ENCODE measurements at regions not wholly inside any gene's neighbourhood (a gene's known extent, or its start where the extent isn't known, plus 50 kb on each side); places are given as distances from the start of the nearest gene placed in this dataset.

- Histone ChIP-seq H3K9me3 (replicated peaks; ENCODE audit: control insufficient read depth, insufficient read depth, low read depth, low read length) (no peaks in the 10 kb centered on the region), H3K27me3 (ENCODE audit: control insufficient read depth in 2 of 2, insufficient read depth in 2 of 2, low read length in 2 of 2) (no peaks in the 10 kb centered on the region), H3K9me1 (ENCODE audit: control insufficient read depth, insufficient read depth, low read length) (no peaks in the 10 kb centered on the region), H4K20me1 (replicated peaks; ENCODE audit: control insufficient read depth, insufficient read depth, low read length) (no peaks in the 10 kb centered on the region), H3K36me3 (ENCODE audit: control insufficient read depth, insufficient read depth, low read length) (no peaks in the 10 kb centered on the region), H3K4me3 (no peak overlapping the region), H3K9ac (ENCODE audit: insufficient read depth in 1 of 2, low read depth in 2 of 2, low read length in 2 of 2) (no peak overlapping the region), H2AFZ (ENCODE audit: low read depth, low read length) (no peak overlapping the region), H3K4me1 (replicated peaks in 1 of 2; ENCODE audit: control insufficient read depth in 2 of 2, insufficient read depth in 2 of 2, low read length in 2 of 2) (no peaks in the 10 kb centered on the region), H3K4me2 (ENCODE audit: insufficient read depth, low read length) (no peak overlapping the region), H3K27ac (ENCODE audit: extremely low read depth, low read depth, low read length) (no peak overlapping the region), H3K79me2 (ENCODE audit: control insufficient read depth, insufficient read depth, low read length) (no peaks in the 10 kb centered on the region)
- intact Hi-C loops (cut with micrococcal nuclease) (no loop called here), in situ Hi-C loops (cut with MboI) (no loop called here)
- BruUV-seq (replicated peaks), result no TSS peak
- ChIA-PET CTCF (ENCODE audit: low intra/inter-chr PET ratio) (no interaction called here), POLR2A (no interaction called here)
- DNase-seq (ENCODE audit: extremely low read depth in 1 of 4, low spot score in 3 of 4) (no peak), FAIRE-seq (no peak), ATAC-seq (no peak)
- 5% methylated on average over 3 of the region's 3 CpGs for WGBS (ENCODE audit: insufficient coverage, low coverage, missing lambda C conversion rate)
- TF ChIP-seq POU5F1 (IDR thresholded peaks at IDR 0.05; ENCODE audit: borderline replicate concordance, low read depth, low read length, partially characterized antibody) (no peak), ZEB2 (IDR thresholded peaks at IDR 0.05) (no peak), ZBTB8A (IDR thresholded peaks at IDR 0.05; ENCODE audit: partially characterized antibody) (no peak), ZBTB33 (CRISPR knock-in tag; IDR thresholded peaks at IDR 0.05) (no peak), MAFK (IDR thresholded peaks at IDR 0.05; ENCODE audit: low read length) (no peak), ZFX (CRISPR knock-in tag; IDR thresholded peaks at IDR 0.05) (no peak), DMBX1 (CRISPR knock-in tag; IDR thresholded peaks at IDR 0.05; ENCODE audit: borderline replicate concordance) (no peak), CBX5 (IDR thresholded peaks at IDR 0.05; ENCODE audit: borderline replicate concordance, low read depth) (no peak), SRF (CRISPR knock-in tag; IDR thresholded peaks at IDR 0.05) (no peak), ILF3 (IDR thresholded peaks at IDR 0.05; ENCODE audit: borderline replicate concordance) (no peak), ZFP30 (CRISPR knock-in tag; IDR thresholded peaks at IDR 0.05; ENCODE audit: borderline replicate concordance) (no peak), XRCC5 (IDR thresholded peaks at IDR 0.05; ENCODE audit: low read depth, low read length) (no peak), XRCC4 (IDR thresholded peaks at IDR 0.05; ENCODE audit: extremely low read depth, insufficient read depth, insufficient read length) (no peak), CXXC5 (CRISPR knock-in tag; IDR thresholded peaks at IDR 0.05) (no peak), SNRNP70 (optimal IDR thresholded peaks at IDR 0.05; ENCODE audit: low read depth, low read length) (no peak)
- TF ChIP-seq, protein P1, sequence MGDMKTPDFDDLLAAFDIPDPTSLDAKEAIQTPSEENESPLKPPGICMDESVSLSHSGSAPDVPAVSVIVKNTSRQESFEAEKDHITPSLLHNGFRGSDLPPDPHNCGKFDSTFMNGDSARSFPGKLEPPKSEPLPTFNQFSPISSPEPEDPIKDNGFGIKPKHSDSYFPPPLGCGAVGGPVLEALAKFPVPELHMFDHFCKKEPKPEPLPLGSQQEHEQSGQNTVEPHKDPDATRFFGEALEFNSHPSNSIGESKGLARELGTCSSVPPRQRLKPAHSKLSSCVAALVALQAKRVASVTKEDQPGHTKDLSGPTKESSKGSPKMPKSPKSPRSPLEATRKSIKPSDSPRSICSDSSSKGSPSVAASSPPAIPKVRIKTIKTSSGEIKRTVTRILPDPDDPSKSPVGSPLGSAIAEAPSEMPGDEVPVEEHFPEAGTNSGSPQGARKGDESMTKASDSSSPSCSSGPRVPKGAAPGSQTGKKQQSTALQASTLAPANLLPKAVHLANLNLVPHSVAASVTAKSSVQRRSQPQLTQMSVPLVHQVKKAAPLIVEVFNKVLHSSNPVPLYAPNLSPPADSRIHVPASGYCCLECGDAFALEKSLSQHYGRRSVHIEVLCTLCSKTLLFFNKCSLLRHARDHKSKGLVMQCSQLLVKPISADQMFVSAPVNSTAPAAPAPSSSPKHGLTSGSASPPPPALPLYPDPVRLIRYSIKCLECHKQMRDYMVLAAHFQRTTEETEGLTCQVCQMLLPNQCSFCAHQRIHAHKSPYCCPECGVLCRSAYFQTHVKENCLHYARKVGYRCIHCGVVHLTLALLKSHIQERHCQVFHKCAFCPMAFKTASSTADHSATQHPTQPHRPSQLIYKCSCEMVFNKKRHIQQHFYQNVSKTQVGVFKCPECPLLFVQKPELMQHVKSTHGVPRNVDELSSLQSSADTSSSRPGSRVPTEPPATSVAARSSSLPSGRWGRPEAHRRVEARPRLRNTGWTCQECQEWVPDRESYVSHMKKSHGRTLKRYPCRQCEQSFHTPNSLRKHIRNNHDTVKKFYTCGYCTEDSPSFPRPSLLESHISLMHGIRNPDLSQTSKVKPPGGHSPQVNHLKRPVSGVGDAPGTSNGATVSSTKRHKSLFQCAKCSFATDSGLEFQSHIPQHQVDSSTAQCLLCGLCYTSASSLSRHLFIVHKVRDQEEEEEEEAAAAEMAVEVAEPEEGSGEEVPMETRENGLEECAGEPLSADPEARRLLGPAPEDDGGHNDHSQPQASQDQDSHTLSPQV (IDR thresholded peaks at IDR 0.05), result no peak
- TF ChIP-seq, protein P2, sequence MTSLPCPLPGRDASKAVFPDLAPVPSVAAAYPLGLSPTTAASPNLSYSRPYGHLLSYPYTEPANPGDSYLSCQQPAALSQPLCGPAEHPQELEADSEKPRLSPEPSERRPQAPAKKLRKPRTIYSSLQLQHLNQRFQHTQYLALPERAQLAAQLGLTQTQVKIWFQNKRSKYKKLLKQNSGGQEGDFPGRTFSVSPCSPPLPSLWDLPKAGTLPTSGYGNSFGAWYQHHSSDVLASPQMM (CRISPR knock-in tag; IDR thresholded peaks at IDR 0.05), result no peak
Measured at GRCh38 chr9:100869326-100869725, 159.2 kb upstream of the PLPPR1 start.
